Neural crest cell (in vitro differentiated cells): ENCODE measurements at regions not wholly inside any gene's neighbourhood (a gene's known extent, or its start where the extent isn't known, plus 50 kb on each side); places are given as distances from the start of the nearest gene placed in this dataset.
A peak's percentile ranks its signal among the peaks of the same experiment; 100 is the strongest.
"Not testable (repeated sequence)": the region's sequence is repeated elsewhere in the genome, so short reads cannot be mapped to it uniquely, and the experiment has no call there.

ENCODE experiments used
- DNase-seq: peaks from one replicate; pipeline ENCODE4 v3.0.0; 2021; ENCODE audit warnings: low read depth, mixed read lengths, low spot score
- H3K27ac Mint-ChIP-seq: one replicate; pipeline ENCODE4 v1.8.0; 2021; ENCODE audit warnings: mild to moderate bottlenecking, mixed read lengths; ENCODE audit not compliant: unreplicated experiment
- H3K27me3 Mint-ChIP-seq: 2 replicates; pipeline ENCODE4 v1.8.0; 2021; ENCODE audit warnings: low read depth, mild to moderate bottlenecking, mixed read lengths
- H3K36me3 Mint-ChIP-seq: 2 replicates; pipeline ENCODE4 v1.8.0; 2021; ENCODE audit warnings: low read depth, mild to moderate bottlenecking, mixed read lengths
- H3K4me1 Mint-ChIP-seq: 2 replicates; pipeline ENCODE4 v1.8.0; 2021; ENCODE audit warnings: mixed read lengths
- H3K4me3 Mint-ChIP-seq: one replicate; pipeline ENCODE4 v1.8.0; 2021; ENCODE audit warnings: mild to moderate bottlenecking, mixed read lengths
- H3K9me3 Mint-ChIP-seq: 2 replicates; pipeline ENCODE4 v1.8.0; 2021; ENCODE audit warnings: mixed read lengths
- TF ChIP-seq, protein P1 (sequence below): fragments of 200-600 bp; sonication (generic); conservative IDR thresholded peaks from 2 replicates; pipeline ENCODE4 v1.5.0; 2021; ENCODE audit warnings: antibody characterized with exemption, mild to moderate bottlenecking

DNA sequence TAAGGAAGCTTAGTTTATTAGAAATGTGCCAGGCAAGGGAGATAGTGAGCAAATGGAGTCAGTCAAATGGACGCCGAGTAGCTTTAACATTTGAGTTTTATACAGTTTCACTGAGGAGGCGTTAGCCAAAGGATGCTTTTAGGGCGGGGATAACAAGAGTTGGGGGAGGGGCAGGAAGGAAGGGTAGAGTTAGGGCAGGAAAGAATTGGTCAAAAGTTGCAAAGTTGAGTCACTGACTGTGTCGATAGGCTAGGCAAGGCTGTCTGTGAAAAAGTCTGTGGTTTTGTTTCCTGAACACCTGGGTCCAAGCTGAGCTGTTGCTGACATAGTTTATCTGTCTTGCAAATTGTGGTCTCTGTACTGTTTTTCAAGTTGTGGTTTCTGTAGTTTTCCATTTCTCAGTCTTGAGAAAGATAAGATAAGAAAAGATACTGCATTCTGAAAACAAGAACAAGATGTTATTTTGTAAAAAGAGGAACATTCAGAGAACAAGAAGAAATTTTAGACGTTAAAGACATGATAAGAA lies 62.6 kb upstream of the RESF1 start:
- Mint-ChIP-seq H3K4me3 (no peak overlapping the region), H3K27me3 (no peaks in the 10 kb centered on the region), H3K9me3 (peaks cover 8% of the 10 kb centered on the region), H3K27ac (no peak overlapping the region), H3K4me1 (peaks cover 23% of the 10 kb centered on the region), H3K36me3 (no peaks in the 10 kb centered on the region)
- TF ChIP-seq, protein P1, sequence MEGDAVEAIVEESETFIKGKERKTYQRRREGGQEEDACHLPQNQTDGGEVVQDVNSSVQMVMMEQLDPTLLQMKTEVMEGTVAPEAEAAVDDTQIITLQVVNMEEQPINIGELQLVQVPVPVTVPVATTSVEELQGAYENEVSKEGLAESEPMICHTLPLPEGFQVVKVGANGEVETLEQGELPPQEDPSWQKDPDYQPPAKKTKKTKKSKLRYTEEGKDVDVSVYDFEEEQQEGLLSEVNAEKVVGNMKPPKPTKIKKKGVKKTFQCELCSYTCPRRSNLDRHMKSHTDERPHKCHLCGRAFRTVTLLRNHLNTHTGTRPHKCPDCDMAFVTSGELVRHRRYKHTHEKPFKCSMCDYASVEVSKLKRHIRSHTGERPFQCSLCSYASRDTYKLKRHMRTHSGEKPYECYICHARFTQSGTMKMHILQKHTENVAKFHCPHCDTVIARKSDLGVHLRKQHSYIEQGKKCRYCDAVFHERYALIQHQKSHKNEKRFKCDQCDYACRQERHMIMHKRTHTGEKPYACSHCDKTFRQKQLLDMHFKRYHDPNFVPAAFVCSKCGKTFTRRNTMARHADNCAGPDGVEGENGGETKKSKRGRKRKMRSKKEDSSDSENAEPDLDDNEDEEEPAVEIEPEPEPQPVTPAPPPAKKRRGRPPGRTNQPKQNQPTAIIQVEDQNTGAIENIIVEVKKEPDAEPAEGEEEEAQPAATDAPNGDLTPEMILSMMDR: no peak
- no peak for DNase-seq

DNA sequence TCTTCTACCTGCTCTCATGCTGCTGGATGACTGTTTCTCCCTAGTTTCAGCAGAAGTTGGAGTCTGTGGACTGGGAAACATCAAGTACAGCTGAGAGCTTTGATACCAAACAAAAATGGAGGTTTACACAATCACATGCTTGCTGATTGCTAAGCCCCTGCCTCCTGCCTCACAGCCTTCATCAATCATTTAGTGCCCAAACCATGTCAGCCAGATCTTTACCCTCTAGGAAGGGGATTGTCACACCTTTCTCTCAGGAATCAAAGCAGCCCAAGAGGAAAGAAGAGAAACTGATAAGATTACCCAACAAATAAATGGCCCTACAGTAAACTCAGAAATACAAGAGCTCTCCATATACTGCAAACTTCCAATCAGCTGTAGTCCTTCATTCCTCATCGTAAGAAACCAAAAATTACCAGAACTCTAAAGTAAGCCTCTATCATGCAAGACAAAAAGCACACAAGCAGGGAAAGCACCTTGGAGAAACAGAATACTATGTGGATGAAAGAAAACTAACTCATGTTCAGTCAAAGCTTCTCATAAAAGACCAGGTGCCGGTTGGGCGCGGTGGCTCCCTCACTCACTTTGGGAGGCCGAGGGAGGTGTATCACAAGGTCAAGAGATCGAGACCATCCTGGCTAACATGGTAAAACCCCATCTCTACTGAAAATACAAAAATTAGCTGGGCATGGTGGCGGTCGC lies 63.6 kb upstream of the RESF1 start:
- Mint-ChIP-seq H3K36me3 (no peaks in the 10 kb centered on the region), H3K27me3 (no peaks in the 10 kb centered on the region), H3K9me3 (peaks cover 8% of the 10 kb centered on the region), H3K27ac (peak overlapping the region; percentile 38), H3K4me3 (no peak overlapping the region), H3K4me1 (peaks cover 23% of the 10 kb centered on the region)
- TF ChIP-seq, protein P1: no peak
- no peak for DNase-seq

DNA sequence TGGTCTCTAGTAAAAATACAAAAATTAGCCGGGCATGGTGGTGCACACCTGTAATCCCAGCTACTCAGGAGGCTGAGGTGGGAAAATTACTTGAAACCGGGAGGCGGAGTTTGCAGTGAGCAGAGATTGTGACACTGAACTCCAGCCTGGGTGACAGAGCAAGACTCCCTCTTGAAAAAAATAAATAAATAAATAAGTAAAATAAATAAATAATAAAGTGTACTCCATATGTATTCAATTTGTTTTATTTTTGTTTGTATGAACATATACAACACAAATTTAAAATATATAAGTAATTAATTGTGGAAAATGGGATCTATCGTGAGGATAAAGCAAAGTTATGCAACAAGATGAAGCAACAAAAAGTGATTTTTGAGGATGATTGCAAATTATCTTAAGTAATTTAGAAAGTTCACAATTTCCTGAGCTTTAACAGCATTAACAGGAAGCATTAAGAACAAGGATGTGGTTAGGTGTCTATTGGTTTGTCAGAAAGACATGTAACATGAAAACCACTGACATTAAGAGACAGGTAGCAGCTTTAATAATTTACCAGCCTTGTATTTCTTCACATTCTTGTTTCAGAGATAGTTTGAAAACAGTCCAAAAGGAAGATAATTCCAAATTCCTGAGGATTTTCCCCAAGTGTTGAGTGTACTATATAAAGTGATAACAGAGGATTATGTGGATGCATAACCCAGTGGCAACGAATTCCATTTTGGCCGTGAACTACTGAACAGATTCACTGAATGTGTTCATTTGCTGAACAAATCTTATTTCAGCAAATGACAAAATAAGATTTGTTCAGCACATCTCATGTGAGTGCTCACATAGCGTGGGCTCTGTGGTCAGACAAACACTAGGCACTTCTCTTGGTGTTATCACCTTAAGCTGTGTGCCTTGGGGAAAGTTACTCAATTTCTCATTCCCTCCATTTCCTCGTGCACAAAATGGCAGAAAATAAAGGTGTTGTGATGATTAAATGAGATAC lies 68.6 kb upstream of the RESF1 start:
- H3K4me3 Mint-ChIP-seq: no peak overlapping the region
- DNase-seq: no peak
- H3K27ac Mint-ChIP-seq: no peak overlapping the region
- TF ChIP-seq, protein P1: no peak
- no peaks in the 10 kb centered on the region for H3K27me3 Mint-ChIP-seq
- peaks cover 4% of the 10 kb centered on the region for H3K36me3 Mint-ChIP-seq
- H3K9me3 Mint-ChIP-seq: peaks cover 12% of the 10 kb centered on the region
- H3K4me1 Mint-ChIP-seq: no peaks in the 10 kb centered on the region

DNA sequence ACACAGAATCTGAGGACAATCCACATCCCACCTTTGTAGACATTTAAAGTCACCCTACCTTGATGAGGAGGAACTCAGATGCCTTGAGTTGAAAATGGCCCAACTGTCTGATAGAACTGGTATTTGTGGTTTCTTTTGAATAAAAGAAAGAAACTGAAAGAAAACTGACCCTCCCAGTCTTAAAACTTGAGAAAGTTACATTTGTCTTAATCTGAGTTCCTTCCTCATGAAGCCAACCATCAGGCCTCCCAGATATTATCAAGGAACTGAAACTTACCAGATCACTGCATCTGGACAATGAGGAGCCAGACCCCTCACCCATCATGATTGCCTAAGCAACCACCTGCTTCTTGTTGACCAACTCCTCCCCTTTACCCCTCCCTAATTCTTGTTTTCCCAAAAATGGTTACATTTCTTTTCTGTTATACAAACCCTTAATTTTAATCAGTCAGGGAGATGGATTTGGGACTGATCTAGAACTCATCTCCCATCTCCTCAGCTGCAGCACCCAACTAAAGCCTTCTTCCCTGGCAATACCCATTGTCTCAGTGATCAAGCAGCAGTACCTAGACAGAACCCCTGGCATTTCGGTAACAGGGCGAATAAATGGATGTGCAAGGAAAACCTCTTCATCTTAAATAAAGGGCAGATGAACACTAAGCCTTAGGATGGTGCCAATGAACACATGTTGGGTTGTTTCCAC lies 72.0 kb upstream of the RESF1 start:
- H3K4me1 Mint-ChIP-seq: no peaks in the 10 kb centered on the region
- H3K9me3 Mint-ChIP-seq: peaks cover 14% of the 10 kb centered on the region

DNA sequence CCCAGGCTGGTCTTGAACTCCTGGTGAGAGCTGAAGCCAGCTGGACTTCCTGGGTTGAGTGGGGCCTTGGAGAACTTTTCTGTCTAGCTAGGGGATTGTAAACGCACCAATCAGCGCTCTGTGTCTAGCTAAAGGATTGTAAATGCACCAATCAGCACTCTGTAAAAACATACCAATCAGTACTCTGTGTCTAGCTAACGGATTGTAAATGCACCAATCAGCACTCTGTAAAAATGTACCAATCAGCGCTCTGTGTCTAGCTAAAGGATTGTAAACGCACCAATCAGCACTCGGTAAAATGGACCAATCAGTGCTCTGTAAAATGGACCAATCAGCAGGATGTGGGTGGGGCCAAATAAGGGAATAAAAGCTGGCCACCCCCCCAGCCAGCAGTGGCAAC lies 76.5 kb upstream of the RESF1 start:
- not testable (repeated sequence) for H3K27me3 Mint-ChIP-seq, H3K36me3 Mint-ChIP-seq, H3K4me3 Mint-ChIP-seq, DNase-seq, H3K27ac Mint-ChIP-seq, H3K4me1 Mint-ChIP-seq, H3K9me3 Mint-ChIP-seq

More for the DNA sequence above, 72.0 kb upstream of the RESF1 start:
- Mint-ChIP-seq H3K36me3 (peaks cover 4% of the 10 kb centered on the region), H3K27me3 (no peaks in the 10 kb centered on the region), H3K4me3 (no peak overlapping the region), H3K27ac (no peak overlapping the region)
- no peak for DNase-seq
- TF ChIP-seq, protein P1: no peak
